GM21576 (cell line): ENCODE measurements at regions not wholly inside any gene's neighbourhood (a gene's known extent, or its start where the extent isn't known, plus 50 kb on each side); places are given as distances from the start of the nearest gene placed in this dataset.

Source experiments
- ATAC-seq: cut with Tn5 transposase; IDR thresholded peaks from one replicate; pipeline ENCODE4 v1.9.1; 2021; ENCODE audit warnings: mild to moderate bottlenecking, moderate library complexity; ENCODE audit not compliant: unreplicated experiment

DNA sequence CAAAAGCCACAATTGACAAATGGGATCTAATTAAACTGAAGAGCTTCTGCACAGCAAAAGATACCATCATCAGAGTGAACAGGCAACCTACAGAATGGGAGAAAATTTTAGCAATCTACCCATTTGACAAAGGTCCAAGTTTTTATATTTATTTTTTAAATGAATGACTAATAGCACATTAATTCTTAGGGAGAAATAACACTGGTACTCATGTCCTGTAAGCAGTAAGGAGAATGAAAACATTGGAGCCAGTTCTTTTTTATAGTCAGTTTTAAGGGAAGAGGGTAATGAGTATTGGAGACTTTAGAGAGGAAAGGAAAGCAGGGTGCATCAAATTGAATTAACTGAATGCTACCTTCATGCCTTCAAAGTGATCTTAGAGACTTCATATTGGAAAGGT, 404.7 kb upstream of the TGFBR2 start:
- ATAC-seq: no peak

DNA sequence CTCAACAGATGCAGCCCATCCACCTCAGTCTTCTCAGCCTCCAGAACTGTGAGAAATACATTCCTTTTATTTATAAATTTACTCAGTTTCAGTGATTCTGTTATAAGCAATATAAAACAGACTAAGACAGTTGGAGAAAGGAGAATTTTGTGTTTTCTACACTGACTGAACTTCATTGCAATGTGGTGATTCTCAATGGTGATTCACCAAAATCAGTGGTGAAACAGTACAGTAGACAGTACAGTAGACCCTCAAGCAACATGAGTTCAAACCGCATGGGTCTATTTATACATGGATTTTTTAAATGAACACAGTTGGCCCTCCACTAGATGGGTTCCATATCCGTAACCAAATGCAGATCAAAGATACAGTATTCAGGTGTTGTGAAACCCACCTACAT, 403.1 kb upstream of the TGFBR2 start:
- no peak for ATAC-seq

DNA sequence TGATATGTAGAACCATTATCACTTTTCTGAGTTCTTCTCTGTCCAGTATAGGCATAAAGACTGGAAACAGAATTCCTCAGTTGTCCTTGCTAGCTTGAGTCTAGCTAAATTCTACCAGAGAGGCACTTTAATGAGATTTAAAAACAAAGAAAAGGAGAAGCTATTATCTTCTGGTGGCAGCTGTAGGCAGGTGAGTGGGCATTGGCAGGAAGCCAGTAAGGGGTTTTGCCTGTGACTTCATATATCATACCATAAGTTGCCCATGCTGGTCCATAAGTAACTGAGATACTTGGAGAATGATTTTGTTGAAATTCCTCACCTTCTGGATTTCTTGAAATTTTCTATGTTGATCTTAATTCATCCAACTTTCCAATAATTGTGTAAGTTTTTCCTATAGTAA, 402.3 kb upstream of the TGFBR2 start:
- no peak for ATAC-seq

DNA sequence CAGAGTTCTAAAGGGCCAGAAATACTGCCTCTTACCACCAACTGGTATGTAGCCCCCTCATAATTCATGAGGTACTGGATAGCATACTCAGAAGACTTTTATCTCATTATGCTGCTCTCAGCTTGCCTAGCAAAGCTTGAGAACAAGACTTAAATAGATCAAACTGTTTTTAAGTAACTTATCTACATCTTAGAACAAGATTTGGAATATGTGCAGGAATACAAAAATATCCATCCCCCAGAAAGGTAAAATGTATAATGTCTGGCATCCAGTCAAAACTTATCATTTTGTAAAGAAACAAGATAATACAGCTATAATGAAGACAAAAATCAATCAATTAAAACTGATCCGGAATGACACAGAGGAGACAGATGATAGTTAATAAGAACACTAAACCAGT, 400.4 kb upstream of the TGFBR2 start:
- no peak for ATAC-seq

DNA sequence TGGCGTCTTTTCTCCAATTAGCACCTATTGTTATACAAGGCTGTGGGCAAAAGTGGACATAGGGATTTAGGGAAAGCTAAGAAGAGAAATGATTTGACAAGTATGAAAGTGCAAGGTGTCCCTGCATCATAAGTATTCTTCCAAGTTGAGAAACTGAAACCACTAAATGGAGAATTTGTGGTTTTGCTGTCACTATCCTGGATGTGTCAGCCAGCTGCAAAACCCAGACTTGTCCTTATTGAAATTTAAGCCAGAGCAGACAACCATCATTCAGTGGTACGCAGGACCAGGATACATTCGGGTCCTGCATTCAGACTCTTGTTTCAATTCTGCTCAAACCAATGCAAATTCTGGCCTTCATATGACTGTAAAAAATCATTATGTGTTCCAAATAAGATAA, 384.8 kb upstream of the TGFBR2 start:
- no peak for ATAC-seq

DNA sequence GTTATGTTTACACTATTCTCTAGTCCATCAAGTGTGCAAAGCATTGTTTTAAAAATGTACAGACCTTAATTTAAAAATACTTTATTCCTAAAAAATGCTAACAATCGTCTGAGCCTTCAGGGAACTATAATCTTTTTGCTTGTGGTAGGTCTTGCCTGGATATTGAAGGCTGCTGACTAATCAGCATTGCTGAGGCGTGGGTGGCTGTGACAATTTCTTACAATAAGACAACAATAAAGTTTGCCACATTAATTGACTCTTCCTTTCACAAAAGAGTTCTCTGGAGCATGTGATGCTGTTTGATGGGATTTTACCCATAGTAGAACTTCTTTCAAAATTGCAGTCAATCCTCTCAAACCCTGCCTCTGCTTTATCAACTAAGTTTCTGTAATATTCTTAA, 384.0 kb upstream of the TGFBR2 start:
- ATAC-seq: no peak

DNA sequence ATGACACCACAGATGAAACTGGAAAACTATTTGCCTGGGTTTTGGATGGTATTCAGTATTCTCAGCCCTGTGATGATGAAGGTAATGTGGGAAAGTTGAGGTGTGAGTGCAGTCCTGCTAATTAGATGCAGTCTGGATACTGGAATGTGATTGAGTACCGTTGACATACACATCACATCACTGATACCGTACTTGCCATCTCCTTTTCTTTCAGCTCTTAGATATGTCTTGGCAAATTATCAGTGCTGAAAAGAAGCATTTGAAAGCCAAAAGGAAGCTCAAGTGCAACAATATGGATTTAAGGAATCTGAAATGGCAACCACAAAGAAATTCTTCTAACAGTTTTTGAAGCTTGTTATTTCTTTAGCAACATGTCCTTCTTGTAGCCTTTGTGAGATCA, 381.4 kb upstream of the TGFBR2 start:
- ATAC-seq: no peak

DNA sequence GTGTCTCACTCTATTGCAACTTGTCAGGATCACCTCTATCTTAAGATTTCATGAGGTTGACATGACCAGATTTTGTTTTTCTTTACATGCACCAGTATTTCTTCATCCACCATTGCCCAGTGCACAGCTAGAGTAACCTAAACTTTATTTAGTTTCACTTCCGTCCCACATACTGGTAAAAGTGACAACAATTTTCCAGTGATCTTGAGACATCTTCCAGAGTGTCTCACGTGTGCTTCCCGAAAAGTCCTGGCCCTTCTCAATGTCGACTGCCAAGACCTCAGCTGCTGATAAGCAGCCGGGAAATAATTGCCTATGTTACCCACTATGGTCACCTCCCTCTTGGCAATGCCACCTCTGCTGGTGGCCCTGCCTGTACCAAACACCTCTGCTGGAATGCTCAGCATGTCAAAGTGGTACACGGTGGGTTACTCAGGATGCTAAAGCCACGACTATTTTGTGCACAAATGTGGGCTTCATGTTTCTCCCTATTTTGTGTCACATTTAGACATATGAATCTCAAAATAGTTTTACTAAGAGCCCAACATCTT, 379.7 kb upstream of the TGFBR2 start:
- ATAC-seq: no peak

DNA sequence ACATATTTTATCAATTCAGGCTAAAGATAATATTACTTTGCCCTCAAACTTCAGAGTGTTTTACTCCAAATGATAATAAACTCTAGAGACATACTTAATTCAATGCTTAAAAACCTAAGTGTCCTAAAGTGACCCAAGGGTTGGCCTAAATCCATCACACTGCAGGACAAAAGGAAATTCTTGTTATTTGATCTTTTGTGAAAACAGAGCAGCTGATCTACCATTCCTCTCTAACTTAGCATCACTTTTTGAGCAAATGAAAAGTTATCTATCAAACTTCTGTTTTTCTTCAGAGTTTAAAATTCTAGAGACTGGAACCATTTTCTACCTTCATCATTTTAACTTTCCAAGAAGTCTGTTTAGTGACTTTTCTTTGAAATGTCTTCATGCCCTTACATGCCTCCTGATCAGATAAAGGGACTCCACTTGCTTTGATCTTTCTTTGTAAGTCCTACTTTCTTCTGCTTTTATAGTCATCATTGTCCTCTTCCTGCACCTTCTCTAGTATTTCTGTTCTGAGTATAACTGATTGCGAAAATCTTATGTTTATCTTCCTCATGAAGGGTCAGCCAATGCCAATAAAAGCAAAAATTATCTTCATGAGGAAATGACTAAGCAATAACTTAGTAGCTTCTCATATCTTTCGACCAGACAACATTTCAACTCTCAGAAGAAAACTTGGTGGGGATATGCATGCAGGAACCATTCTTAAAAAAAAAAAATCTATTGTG, 378.7 kb upstream of the TGFBR2 start:
- ATAC-seq: no peak

DNA sequence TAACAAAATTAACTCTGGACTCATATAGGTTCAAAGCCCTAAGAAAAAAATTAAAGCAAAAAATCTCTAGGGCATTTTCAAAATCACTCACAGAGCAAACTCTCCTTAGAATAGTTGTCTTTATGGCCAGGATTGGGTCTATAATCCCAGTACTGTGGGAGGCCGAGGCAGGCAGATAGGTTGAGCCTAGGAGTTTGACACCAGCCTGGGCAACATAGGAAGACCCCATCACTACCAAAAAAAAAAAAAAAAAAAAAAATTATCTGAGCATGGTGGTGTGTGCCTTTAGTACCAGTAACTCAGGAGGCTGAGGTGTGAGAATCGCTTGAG, 378.1 kb upstream of the TGFBR2 start:
- no peak for ATAC-seq

DNA sequence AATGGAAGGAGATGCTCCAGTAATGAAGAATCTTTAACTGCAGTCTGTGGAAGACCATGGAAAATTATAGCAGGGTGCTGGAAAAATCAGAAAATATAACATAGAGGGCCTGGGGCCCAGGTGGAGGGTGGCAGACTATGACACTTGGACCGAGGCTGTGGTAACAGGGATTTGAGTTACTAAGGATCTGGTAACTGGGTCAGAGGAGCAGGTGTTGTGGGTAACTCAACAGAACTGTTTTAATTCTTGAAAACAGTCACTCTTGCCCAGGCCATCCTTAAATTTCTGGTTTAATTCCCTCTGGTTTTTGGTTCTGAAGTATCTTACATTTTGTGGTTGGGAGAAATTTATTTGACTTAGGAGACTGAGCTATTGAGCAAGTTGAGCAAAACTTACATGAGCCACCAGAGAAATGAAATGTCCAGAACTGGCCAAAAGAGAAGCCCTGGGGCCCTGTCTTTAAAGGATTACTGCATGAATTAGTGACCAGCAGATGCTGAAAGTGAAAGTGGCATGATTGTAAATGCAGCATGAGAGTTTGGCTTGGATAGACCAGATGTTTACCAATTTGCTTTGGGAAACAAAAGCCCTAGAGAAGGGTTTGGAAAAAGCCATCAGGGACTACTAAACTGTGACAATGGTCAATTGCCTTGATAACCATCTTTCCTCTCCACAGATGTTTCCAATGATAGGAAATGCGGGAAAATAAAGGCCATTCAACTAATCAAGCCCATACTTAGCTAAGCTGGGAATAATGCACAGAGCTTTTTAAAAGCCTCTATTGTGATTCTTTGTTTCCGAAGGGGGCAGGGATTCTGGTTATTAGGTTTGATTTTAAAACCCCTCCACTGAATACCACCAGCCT, 374.9 kb upstream of the TGFBR2 start:
- no peak for ATAC-seq

DNA sequence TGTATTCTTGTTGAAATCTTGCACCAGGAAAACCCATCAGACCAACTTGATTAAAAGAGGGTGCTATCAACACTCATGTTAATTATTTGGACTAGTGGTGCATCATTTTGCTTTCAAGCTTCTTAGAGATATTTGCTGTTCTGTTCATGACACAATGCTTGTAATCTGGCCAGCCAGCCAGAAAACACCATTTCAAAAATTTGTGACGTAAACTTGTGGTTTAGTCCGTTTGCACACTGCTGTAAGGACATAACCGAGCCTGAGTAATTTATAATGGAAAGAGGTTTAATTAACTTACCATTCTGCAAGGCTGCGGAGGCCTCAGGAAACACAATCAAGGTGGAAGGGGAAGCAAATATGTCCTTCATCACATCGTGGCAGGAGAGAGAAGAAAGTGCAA, 374.3 kb upstream of the TGFBR2 start:
- no peak for ATAC-seq

DNA sequence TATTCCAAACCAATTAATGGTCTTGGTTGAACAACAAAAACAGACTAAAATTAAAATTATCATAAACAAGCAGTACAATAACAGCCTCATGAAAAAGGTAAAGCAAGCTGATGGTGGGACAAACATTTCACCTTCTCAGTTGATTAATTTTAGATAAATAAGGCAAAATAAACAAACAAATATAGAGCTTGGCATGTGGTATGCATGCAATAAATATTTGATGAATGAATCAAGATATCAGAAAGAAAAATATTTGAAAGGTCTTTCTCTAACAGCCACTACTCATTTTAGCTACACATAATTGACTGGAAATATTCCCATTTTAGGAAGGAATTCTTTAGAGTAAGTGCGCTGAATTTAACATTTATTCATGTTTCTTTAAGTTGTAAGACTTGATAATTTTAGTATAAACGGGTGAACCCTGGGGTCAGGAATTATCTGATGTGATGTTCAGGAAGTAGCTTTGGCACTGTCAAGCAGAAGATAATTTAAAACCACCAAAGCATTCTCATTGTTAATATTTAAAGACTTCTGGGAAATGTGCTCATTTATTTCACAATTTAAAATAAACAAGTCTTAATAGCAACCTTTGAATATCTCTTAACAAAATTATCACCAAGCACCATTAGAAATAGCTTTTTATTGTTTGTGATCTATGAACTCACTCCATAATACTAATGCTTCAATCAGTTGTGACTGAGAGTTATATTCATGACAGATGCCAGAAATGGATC, 372.3 kb upstream of the TGFBR2 start:
- ATAC-seq: no peak

DNA sequence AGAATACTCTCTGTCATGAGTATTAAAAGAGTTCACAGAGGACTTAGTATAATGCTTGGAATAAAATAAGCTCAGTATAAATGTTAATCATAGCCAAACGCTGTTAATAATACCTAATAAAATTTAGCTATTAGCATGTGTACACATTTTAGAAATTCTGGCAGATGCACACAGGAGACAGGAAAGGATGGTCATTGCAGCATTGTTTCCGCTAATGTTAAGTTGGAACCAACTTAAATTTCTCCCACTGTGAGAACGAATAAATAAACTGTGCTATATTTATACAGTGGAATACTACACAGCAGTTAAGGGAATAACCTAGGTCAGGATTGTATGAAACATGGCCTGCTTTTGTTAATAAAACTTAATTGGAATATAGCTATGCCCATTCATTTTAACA, 370.4 kb upstream of the TGFBR2 start:
- ATAC-seq: no peak

DNA sequence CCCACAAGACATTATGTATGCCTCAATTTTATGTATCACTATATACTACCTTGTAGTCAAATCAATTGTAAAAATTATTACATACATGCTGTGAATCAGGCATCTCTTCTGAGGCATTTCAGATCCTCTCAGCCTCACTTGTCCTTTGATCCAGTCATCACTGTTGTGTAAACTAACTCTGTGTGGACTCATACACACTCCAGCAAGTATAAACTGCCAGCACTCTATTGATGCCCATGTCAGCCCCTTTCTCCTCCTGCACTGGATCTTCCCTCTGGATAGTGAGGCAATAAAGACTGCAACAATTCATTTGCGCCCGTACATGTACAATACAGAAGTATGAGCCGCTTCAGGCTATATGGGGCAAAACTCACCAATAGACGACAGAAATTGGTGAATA, 364.7 kb upstream of the TGFBR2 start:
- ATAC-seq: no peak

DNA sequence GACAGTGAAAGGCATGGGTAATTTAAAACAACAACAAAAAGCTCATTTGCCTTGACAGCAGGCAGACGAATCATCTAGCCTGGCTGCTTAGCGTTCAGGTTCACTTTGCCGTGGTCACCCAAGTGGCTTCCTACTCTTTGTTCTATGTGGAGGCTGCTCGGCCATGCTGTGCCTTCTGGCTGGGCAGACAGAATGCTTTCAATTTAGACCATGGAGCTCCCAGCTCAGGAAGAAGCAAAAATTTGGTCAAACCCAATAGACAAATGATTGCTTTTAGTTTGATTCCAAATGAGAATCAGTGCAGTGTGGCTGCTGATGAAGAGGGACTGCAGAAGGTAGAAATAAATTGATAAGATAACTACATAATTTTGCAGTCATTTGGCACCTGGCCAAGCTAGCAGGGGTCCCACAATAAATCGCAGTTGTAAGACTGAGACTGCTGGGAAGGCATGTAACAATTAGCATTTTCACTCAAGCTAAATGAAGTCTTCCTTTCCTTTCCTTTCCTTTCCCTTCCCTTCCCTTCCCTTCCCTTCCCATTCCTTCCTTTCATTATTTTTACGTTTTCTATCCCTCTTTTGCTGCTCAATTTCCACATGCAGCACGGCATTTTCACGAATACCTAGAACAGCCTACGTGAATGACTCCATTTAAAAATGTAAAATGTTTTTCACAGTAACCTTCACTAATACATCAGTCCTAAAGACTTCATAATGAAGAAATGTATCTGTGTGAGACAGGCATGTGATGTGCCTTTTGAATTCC, 360.4 kb upstream of the TGFBR2 start:
- ATAC-seq: no peak

DNA sequence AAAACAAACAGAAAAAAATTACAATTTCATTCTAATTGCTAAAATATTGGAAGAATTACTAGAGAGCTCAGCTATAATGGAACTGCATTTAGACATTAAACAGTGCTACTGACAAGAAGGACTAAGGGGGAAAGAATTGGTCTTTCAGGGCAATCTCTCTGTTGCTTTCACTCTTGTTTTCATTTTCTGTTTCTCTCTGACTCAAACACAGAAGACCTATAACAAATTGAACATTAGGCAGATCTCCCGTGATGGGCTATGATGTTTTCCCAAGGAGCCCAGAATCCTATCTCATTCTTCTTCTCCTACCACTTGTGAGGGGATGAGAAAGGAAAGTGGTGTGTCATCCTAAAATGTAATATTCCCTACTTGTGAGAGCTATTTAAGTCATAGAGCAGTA, 358.0 kb upstream of the TGFBR2 start:
- ATAC-seq: peak; percentile 95

DNA sequence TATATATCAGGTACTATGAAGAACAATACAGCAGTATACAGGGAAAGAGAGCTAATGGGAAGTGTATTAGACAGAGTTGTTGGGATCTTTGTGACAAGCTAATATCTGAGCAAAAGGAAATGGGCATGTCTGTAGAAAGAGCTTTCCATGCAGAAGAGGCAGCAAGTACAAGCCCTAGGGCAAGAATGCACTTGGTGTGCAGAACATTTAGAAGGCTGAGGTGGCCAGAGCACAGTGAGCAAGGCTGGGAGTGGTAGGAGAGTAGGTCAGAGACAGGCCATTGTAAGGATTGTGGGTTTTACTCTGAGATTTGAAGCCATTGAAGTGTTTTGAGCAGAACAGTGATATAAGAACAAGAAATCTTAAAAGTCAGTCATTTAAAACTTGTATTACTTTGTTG, 353.9 kb upstream of the TGFBR2 start:
- no peak for ATAC-seq

DNA sequence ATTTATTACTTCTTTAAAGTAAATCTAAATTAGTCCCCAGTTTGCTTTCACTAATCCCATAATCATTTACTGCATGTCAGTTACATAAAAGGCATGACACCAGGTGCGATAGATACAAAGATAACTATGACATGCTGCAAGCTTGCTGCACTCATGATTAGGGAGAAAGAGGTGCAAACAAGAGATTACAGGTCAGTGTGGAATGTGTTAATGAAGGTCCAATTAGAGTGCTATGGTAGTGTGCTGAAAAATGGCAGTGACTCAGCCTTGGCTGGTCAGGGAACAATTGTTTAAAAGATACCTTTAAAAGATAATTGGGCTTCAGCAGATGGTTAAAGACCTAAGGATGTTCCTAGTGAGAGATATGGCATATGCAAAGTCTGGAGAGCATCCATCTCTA, 352.6 kb upstream of the TGFBR2 start:
- no peak for ATAC-seq

DNA sequence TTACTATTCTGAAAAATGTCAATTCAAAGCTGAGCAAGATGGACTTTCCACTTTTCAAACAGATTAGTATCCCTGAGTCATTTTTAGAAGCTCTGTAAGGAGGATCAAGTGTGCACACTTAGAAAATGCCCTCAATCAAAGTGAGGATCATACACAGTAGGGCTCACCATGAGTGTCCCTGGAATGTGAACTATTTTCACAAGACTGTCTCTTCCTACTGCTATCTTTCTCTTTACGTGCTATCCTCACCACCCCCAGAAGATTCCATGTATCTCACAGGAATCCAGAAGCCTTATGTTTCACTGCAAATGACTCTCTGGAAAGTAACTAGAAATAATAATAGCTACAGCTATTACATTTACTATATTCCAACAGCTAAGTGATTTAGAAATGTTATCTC, 349.9 kb upstream of the TGFBR2 start:
- no peak for ATAC-seq
